T-helper 17 cell (primary cell): ENCODE measurements at regions not wholly inside any gene's neighbourhood (a gene's known extent, or its start where the extent isn't known, plus 50 kb on each side); places are given as distances from the start of the nearest gene placed in this dataset.
"Not testable (repeated sequence)": the region's sequence is repeated elsewhere in the genome, so short reads cannot be mapped to it uniquely, and the experiment has no call there.

ENCODE experiments used
- ATAC-seq: fragments of 150-1000 bp; cut with Tn5 transposase; 2 replicates; pipeline ENCODE4 v1.10.0; 2021; ENCODE audit warnings: mild to moderate bottlenecking, moderate library complexity
- DNase-seq, 3 donors: peaks; one replicate each; pipeline versions ENCODE4 v3.0.0 to v3.0.0-alpha.2; 2020 to 2021
- H3K9me3 ChIP-seq: one replicate; pipeline ENCODE4 v1.7.0; 2013; ENCODE audit warnings: low read length, mild to moderate bottlenecking; ENCODE audit not compliant: control insufficient read depth, poor library complexity, severe bottlenecking
- H3K27ac Mint-ChIP-seq: one replicate; pipeline ENCODE4 v1.8.0; 2022; ENCODE audit warnings: mild to moderate bottlenecking, moderate library complexity, mixed read lengths
- H3K27me3 Mint-ChIP-seq: one replicate; pipeline ENCODE4 v1.8.0; 2022; ENCODE audit warnings: mixed read lengths
- H3K36me3 Mint-ChIP-seq: one replicate; pipeline ENCODE4 v1.8.0; 2022; ENCODE audit warnings: low read depth, mixed read lengths
- H3K4me1 Mint-ChIP-seq: one replicate; pipeline ENCODE4 v1.8.0; 2022; ENCODE audit warnings: mild to moderate bottlenecking, mixed read lengths
- H3K4me3 Mint-ChIP-seq: one replicate; pipeline ENCODE4 v1.8.0; 2022; ENCODE audit warnings: mild to moderate bottlenecking, moderate library complexity, mixed read lengths

GRCh38 chr15:69762373-69763148 lies 309.9 kb downstream of the RPLP1 start:
- H3K4me1 Mint-ChIP-seq = peaks cover 58% of the 10 kb centered on the region
- H3K9me3 ChIP-seq = no peaks in the 10 kb centered on the region
- H3K36me3 Mint-ChIP-seq = no peaks in the 10 kb centered on the region
- DNase-seq (no peak), ATAC-seq (no peak)
- H3K27me3 Mint-ChIP-seq = peaks cover 15% of the 10 kb centered on the region
- H3K27ac Mint-ChIP-seq = peak overlapping the region; percentile 77
- H3K4me3 Mint-ChIP-seq = no peak overlapping the region

DNA sequence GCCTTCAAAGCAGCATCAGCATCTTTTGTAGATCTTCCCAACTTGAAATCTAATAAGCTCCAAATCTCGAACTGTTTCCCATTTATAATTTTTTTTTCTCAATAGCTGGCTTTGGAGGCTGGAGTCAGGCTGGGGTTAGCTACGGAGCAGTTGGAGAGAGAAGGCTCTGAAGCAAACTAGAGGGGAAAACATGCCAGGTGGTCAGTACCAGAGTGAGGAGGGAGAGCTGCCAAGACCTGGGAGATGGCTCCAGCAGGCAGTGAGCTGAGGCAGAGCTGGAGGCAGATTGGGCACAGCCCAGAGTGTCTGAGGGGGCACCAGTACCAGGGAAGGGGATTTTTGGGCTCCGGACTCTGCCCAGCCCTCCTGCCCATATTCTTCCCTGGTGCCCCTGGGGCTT lies 311.2 kb downstream of the RPLP1 start:
- peak overlapping the region; percentile 77 for H3K27ac Mint-ChIP-seq
- H3K27me3 Mint-ChIP-seq = peaks cover 15% of the 10 kb centered on the region
- H3K36me3 Mint-ChIP-seq = no peaks in the 10 kb centered on the region
- no peak for DNase-seq
- ATAC-seq = no peak
- H3K4me3 Mint-ChIP-seq = no peak overlapping the region
- no peaks in the 10 kb centered on the region for H3K9me3 ChIP-seq
- H3K4me1 Mint-ChIP-seq = peaks cover 50% of the 10 kb centered on the region

DNA sequence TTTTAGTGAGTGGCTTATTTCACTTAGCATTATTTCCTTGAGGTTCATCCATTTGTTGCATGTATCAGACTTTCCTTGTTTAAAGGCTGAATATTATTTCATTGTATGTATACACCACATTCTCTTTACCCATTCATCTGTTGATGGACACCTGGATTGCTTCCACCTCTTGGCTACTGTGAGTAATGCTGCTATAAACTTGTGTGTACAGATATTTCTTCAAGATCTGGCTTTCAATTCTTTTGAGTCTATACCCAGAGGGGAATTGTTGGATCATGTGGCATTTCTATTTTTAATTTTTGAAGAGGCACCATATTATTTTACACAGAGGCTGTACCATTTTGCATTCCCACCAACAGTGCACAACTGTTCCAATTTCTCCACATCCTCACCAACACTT lies 313.5 kb downstream of the RPLP1 start:
- DNase-seq (no peak), ATAC-seq (no peak)
- Mint-ChIP-seq H3K27ac (no peak overlapping the region), H3K27me3 (peaks cover 23% of the 10 kb centered on the region), H3K4me1 (peaks cover 33% of the 10 kb centered on the region), H3K4me3 (no peak overlapping the region), H3K36me3 (peaks cover 2% of the 10 kb centered on the region)
- H3K9me3 ChIP-seq = no peaks in the 10 kb centered on the region

DNA sequence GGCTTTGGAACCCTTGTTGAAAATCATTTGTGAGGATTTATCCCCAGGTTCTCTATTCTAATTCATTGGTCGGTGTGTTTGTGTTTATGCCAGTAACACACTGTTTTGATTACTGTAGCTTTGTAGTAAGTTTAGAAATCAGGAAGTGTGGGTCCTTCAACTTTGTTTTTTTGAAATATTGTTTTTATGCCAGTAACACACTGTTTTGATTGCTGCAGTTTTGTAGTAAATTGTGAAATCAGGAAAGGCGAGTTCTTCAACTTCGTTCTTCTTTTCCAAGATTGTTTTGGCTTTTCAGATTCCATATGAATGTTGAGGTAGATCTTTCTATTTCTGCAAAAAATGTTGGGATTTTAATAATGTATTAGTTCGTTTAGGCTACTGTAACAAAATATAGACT lies 314.6 kb downstream of the RPLP1 start:
- H3K4me1 Mint-ChIP-seq = peaks cover 23% of the 10 kb centered on the region
- peaks cover 23% of the 10 kb centered on the region for H3K27me3 Mint-ChIP-seq

DNA sequence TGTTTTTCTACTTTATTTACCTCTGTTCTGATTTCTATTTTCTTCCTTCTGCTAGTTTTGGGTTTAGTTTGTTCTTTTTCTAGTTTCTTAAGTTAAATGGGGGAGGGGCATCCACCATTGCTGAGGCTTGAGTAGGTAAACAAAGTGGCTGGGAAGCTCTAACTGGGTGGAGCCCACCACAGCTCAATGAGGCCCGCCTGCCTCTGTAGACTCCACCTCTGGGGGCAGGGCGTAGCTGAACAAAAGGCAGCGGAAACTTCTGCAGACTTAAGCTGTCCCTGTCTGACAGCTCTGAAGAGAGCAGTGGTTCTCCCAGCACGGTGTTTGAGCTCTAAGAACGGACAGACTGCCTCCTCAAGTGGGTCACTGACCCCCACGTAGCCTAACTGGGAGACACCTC lies 316.7 kb downstream of the RPLP1 start:
- not testable (repeated sequence) for DNase-seq, H3K9me3 ChIP-seq, H3K4me3 Mint-ChIP-seq, H3K36me3 Mint-ChIP-seq, H3K4me1 Mint-ChIP-seq, H3K27ac Mint-ChIP-seq, ATAC-seq
- H3K27me3 Mint-ChIP-seq = peaks cover 16% of the 10 kb centered on the region

More for the DNA sequence above, 314.6 kb downstream of the RPLP1 start:
- ATAC-seq (no peak), DNase-seq (no peak)
- no peak overlapping the region for H3K4me3 Mint-ChIP-seq
- H3K36me3 Mint-ChIP-seq = peaks cover 2% of the 10 kb centered on the region
- H3K27ac Mint-ChIP-seq = no peak overlapping the region
- no peaks in the 10 kb centered on the region for H3K9me3 ChIP-seq

DNA sequence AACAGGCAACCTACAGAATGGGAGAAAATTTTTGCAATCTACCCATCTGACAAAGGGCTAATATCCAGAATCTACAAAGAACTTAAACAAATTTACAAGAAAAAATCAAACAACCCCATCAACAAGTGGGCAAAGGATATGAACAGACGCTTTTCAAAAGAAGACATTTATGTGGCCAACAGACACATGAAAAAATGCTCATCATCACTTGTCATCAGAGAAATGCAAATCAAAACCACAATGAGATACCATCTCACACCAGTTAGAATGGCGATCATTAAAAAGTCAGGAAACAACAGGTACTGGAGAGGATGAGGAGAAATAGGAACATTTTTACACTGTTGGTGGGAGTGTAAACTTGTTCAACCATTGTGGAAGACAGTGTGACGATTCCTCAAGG lies 321.6 kb downstream of the RPLP1 start:
- ATAC-seq, H3K27ac Mint-ChIP-seq, H3K36me3 Mint-ChIP-seq, H3K4me3 Mint-ChIP-seq, DNase-seq, H3K9me3 ChIP-seq, H3K4me1 Mint-ChIP-seq, H3K27me3 Mint-ChIP-seq: not testable (repeated sequence)

GRCh38 chr15:69774711-69775110 lies 322.1 kb downstream of the RPLP1 start:
- not testable (repeated sequence) for H3K4me3 Mint-ChIP-seq, DNase-seq, H3K27me3 Mint-ChIP-seq, ATAC-seq, H3K36me3 Mint-ChIP-seq, H3K9me3 ChIP-seq, H3K4me1 Mint-ChIP-seq, H3K27ac Mint-ChIP-seq

DNA sequence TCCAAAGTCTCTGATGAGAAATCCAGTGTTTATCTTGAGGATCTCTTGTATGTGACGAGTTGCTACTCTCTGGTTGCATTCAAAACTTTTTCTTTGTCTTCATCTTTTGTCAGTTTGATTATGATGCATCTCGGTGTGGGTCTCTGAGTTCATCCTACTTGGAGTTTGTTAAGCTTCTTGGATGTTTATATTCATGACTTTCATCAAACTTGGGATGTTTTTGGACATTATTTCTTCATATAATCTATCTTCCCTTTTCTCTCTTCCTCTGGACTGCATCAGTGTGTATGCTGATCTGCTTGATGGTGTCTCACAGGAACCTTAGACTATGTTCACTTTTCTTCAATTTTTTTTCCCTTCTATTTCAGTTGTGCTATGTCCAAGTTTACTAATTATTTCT lies 320.4 kb downstream of the TLE3 start:
- H3K27me3 Mint-ChIP-seq = no peaks in the 10 kb centered on the region
- no peaks in the 10 kb centered on the region for H3K9me3 ChIP-seq
- no peak overlapping the region for H3K4me3 Mint-ChIP-seq
- peaks cover 15% of the 10 kb centered on the region for H3K4me1 Mint-ChIP-seq
- DNase-seq = no peak
- no peak for ATAC-seq
- H3K36me3 Mint-ChIP-seq = no peaks in the 10 kb centered on the region
- H3K27ac Mint-ChIP-seq = no peak overlapping the region

DNA sequence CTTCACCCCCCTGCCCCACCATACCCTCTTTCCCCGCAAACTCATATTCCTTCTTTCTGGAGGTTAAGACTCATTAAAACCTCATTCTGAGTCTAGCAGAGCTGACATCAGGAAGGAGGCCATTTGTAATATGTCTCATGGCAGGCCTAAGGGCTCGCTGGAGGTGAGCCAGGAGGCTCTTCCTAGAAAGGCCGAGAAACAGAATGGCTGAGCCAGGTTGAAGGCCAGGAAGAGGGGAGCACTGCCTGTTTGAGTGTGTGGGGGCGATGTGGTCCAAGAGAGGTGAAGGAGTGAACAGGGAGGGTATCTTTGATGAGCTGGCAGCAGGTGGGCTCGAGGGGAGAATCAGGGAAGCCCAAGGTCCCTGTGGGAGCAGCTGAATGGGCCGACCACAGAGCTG lies 317.3 kb downstream of the TLE3 start:
- H3K4me3 Mint-ChIP-seq = no peak overlapping the region
- peaks cover 2% of the 10 kb centered on the region for H3K36me3 Mint-ChIP-seq
- H3K4me1 Mint-ChIP-seq = peaks cover 23% of the 10 kb centered on the region
- H3K27ac Mint-ChIP-seq = no peak overlapping the region
- ATAC-seq (no peak), DNase-seq (no peak)
- H3K27me3 Mint-ChIP-seq = peaks cover 22% of the 10 kb centered on the region
- H3K9me3 ChIP-seq = no peaks in the 10 kb centered on the region

- ATAC-seq (no peak), DNase-seq (no peak)
- Mint-ChIP-seq H3K36me3 (peaks cover 2% of the 10 kb centered on the region), H3K4me3 (no peak overlapping the region), H3K27me3 (peaks cover 25% of the 10 kb centered on the region), H3K27ac (no peak overlapping the region), H3K4me1 (peaks cover 23% of the 10 kb centered on the region)
- H3K9me3 ChIP-seq = no peaks in the 10 kb centered on the region
These were observed 316.7 kb downstream of the TLE3 start for GRCh38 chr15:69780981-69781380.

DNA sequence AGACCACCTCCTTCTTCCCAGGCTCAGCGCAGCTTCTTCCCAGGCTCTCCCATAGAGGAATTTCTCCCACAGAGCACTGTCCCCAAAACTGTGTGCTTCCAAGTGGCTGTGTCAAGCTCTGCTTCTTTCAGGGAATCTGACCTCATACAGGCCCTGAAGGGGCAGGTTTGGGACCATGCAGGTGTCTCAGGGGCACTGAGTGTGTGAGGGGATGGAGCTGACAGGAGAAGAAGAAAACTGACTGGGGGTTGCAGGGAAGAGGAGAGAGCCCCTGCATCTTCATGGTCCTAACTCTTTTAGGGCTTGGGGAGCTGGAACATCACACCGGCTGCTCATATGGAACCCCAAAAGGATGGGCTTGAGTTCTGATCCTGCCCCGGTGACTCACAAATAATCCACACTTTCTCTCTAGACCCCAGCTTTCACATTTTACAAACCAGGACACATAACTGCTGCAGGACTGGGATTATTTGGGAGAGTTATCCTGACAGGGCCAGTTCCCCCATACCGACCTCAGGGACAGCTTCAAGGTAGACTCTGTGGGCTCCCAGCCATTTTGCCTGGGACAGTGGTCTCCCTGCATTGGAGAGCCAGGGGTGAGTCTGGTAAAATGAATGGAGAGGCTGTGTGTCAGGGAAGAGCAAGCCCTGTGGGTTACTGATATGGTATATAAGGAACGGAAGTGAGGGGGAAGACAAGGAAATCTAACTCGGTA lies 316.1 kb downstream of the TLE3 start:
- Mint-ChIP-seq H3K27me3 (peaks cover 31% of the 10 kb centered on the region), H3K4me3 (peak overlapping the region; percentile 19), H3K4me1 (peaks cover 23% of the 10 kb centered on the region), H3K36me3 (peaks cover 2% of the 10 kb centered on the region), H3K27ac (no peak overlapping the region)
- no peaks in the 10 kb centered on the region for H3K9me3 ChIP-seq
- ATAC-seq (no peak), DNase-seq (no peak)

DNA sequence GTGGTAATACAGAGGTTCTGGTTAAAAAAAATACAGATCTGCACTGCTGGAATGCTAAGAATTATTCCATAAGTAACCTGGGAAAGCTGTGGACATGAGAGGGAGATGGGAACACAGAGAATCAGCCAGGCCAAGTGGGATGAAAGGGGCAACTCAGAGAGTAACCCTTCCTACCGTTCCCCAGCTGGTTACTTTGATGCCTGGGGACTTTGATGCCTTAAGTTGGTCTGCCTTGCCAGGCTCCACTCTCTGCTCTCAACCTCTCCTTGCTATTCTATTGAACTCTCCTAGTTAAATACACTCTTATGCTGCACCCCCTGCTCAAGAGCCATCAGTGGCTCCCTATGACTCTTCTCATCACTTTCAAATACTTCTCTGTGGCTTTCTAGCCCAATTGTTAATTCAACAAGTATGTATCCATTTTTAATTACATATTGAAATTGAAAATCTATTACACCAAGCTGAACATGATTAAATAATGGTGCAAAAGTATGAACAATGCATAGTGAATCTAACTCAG lies 315.5 kb downstream of the TLE3 start:
- Mint-ChIP-seq H3K4me3 (no peak overlapping the region), H3K4me1 (peaks cover 23% of the 10 kb centered on the region), H3K27me3 (peaks cover 37% of the 10 kb centered on the region), H3K27ac (no peak overlapping the region), H3K36me3 (peaks cover 2% of the 10 kb centered on the region)
- no peak for DNase-seq
- ATAC-seq = no peak
- no peaks in the 10 kb centered on the region for H3K9me3 ChIP-seq

- Mint-ChIP-seq H3K27me3 (peaks cover 38% of the 10 kb centered on the region), H3K36me3 (peaks cover 2% of the 10 kb centered on the region), H3K4me1 (peaks cover 23% of the 10 kb centered on the region), H3K4me3 (no peak overlapping the region), H3K27ac (no peak overlapping the region)
- DNase-seq = no peak
- H3K9me3 ChIP-seq = no peaks in the 10 kb centered on the region
- peak; percentile 54 for ATAC-seq
These were observed 314.9 kb downstream of the TLE3 start for GRCh38 chr15:69782809-69783208.
